Stimulated activated CD4-positive, alpha-beta T cell treated with anti-CD3 and anti-CD28 coated beads, Interleukin-12 subunit alpha, Interleukin-12 subunit beta, amount 100 ng/mL, for 24 hours (primary cell): ENCODE measurements at regions not wholly inside any gene's neighbourhood (a gene's known extent, or its start where the extent isn't known, plus 50 kb on each side); places are given as distances from the start of the nearest gene placed in this dataset.

Experiments used
- DNase-seq, 2 experiments: peaks; one replicate each; pipeline ENCODE4 v3.0.0-alpha.2; 2020; ENCODE audit warnings: low read depth in 2 of 2

DNA sequence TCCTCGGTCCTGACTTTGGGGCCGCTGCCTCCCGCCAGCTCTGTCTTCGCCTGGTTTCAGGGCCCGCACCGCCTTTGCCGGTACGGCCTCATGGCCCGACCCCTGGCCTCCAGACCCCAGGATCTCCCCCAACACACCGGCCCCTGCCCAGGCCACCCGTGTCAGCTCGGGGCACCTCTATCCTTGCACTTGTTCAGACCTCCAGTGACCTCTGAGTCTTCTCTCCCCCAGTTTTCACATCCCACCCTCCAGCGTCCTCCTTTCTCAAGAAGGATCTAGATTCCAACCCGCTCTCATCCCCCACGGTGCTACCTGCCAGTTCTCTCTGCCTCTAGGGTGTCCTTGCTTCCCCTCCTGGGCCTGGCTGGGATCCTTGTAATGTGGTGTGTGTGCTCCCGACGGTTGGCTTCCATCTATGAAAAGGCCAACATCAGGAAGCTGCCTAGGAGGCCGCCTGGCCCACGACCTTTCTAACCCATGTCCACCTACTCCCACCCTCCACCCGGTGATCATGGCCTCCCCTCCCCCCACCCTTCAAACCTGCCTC lies 61.1 kb downstream of the SPATA31C2 start:
- no peak for DNase-seq

DNA sequence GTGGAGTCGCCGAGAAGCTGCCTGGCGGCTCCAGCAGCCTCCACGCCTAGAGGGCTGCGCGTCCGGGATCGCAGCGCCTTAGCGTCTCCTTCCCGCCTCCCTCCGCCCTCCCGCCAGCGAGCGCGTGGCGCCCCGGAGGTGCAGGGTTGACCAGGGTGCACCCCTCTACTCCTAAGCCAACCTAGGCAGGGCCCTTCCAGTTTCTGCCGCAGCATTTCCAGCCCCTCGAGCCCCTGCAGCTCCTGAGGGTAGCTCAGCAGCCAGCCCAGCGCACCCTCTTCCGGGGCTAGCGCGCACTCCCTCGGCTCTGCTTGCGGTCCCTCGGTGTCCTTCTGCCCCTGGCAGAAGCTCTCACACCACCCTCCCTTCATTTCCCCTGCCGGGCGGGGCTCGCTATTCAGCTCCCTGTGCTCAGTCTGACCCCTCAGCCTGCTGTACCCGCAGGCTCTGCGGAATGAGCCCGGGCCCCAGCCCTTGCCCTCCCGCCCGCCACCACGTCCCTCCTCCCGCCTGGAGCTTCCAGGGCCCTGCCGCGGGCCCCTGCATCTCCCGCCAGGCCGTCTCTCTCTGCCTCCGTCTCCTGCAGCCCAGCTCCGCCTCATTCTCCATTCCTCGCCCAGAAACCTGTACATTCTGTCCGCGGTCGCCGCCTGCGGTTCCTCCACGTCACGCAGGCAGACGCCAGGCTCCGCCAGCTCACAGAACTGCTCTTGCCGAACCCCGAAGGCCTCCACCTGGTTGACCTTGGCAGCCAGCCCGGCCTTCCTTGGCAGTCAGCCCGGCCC lies 61.8 kb downstream of the SPATA31C2 start:
- peak; percentile 6 to 43 for DNase-seq

DNA sequence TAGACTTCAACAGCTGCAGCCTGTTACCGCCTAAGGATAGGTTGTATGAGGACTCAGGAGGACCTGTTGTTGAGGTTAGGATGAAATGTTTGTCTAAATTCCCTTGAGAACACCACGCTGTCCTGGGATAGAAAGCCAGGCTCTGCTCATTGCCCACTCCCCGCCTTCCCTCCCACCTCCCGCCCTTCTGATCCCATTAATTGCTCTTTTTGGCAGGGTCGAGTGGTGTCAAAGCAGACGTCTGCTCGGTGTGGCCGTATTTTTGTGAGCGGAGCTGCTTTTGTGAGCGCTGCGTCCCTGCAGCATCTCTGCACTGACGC lies 62.3 kb downstream of the SPATA31C2 start:
- no peak for DNase-seq

GRCh38 chr9:88075506-88075905 lies 62.8 kb downstream of the SPATA31C2 start:
- DNase-seq = no peak

DNA sequence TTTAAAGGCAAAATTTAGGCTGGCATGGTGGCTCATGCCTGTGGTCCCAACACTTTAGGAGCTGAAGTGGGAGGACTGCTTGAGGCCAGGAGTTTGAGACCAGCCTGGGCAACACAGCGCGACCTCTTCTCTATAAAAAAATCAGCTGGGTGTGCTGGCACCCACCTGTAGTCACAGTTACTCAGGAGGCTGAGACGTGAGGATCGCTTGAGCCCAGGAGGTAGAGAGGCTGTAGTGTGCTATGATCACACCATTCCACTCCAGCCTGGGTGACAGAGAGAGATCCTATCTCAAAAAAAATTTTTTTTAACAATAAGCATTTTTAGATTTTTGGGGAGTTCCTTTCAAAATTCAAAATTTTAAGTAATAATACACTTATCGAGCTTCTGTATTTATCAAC lies 63.3 kb downstream of the SPATA31C2 start:
- DNase-seq = no peak

- DNase-seq = no peak
These were observed 65.4 kb downstream of the SPATA31C2 start for GRCh38 chr9:88072831-88073375.

GRCh38 chr9:88071331-88071730 lies 66.9 kb downstream of the SPATA31C2 start:
- no peak for DNase-seq

GRCh38 chr9:88065619-88066018 lies 72.7 kb downstream of the SPATA31C2 start:
- DNase-seq = no peak

- DNase-seq = no peak
These were observed 73.7 kb downstream of the SPATA31C2 start for GRCh38 chr9:88064554-88064953.

- no peak for DNase-seq
These were observed 77.5 kb downstream of the SPATA31C2 start for GRCh38 chr9:88060746-88061145.

- no peak for DNase-seq
These were observed 78.8 kb downstream of the SPATA31C2 start for GRCh38 chr9:88059469-88059868.

DNA sequence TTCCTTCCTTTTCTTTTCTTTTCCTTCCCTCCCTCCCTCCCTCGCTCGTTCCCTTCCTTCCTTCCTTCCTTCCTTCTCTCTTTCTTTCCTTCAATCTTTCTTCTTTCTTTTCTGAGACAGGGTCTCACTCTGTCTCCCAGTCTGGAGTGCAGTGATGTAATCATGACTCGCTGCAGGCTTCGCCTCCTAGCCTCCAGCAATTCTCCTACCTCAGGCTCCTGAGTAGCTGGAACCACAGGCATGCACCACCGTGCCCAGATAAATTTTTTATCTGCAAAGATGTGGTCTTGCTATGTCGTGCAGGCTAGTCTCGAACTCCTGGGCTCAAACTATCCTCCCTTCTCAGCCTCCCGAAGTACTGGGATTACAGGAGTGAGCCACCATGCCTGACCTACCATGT lies 81.4 kb downstream of the SPATA31C2 start:
- DNase-seq = no peak

- DNase-seq = no peak
These were observed 79.6 kb upstream of the CDK20 start for GRCh38 chr9:88053856-88054501.

DNA sequence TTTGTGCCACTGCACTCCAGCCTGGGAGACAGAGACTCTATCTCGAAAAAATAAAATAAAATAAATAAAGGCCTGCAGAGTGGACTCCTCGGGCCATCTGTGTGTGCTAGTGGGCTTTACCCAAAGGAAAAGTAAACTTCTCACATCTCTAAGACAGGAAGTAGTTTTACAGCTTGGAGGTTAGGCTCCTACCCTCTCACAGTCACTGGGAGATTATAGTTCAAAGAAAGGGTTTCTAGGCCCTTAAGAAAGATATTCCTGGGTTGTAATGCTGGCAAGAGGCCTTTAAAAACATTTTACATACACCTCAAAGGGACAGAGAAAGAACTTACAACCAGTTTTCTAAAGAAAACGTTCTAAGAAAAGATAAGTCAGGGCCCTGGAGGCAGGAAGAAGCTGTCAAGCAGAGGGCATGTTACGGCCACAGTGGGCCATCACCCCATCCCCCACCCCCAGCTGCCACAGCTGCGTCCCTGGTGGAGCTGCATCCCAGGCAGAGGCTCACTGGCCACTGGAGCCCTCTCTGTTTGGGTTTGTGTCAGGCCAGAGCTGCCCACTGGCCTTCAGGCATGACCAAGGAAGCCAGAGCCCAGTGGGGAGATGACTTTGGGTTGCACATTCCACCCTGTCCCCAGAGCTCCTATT lies 78.1 kb upstream of the CDK20 start:
- no peak for DNase-seq

DNA sequence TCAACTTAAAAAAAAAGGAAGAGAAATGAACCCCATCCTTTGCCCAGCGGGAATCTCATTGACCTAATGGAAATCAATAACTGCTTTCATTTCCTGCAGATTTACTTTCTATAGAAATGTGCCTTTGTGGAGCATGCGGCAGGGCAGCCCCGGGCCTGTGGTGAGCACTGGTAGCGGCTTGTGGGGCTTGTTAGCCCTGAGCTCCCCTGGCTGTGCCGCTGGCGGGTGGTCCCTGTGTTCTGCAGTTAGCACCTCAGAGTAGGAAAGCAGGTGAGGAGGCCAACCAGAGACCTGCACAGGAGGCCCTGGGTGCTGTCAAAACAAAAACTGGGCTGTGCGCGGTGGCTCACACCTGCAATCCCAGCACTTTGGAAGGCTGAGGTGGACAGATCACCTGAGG lies 76.8 kb upstream of the CDK20 start:
- no peak for DNase-seq

GRCh38 chr9:88049677-88050307 lies 75.5 kb upstream of the CDK20 start:
- DNase-seq = no peak

- DNase-seq = no peak
These were observed 72.2 kb upstream of the CDK20 start for GRCh38 chr9:88046542-88046941.

DNA sequence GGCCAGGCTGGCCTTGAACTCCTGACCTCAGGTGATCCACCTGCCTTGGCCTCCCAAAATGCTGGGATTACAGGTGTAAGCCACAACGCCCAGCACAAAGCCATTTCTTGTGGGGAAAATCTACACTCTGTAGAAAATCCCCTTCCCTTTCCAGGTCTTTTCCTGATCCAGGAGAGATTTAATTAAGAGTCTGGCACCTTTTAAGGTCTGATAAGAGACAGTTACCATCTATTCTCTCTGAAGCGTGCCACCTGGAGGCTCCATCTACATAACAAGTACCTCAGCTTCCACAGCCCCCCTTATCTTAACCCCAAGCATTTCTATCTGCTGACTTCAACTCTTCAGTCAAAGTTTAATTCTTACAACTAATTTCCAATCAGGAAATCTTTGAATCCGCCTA lies 71.4 kb upstream of the CDK20 start:
- no peak for DNase-seq

DNA sequence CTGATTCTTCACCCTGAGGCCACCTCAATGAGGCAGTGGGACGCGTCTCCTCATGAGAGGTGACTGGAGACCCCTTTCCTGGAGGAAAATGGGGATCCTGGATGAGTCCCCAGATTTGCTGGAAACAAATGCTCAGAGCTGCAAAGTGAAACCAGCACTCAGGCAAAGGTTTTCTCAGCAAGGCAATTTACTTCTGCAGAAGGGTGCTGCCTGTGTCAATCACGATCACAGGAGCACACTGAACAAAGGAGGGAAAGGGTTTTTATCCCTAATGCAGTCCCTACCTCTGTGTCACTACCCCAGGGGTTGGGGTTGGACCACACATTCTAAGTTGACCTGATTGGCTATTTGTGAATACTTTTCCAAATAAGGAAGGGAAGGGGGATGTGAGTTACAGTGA lies 69.9 kb upstream of the CDK20 start:
- no peak for DNase-seq

- DNase-seq = no peak
These were observed 69.3 kb upstream of the CDK20 start for GRCh38 chr9:88043647-88044046.

DNA sequence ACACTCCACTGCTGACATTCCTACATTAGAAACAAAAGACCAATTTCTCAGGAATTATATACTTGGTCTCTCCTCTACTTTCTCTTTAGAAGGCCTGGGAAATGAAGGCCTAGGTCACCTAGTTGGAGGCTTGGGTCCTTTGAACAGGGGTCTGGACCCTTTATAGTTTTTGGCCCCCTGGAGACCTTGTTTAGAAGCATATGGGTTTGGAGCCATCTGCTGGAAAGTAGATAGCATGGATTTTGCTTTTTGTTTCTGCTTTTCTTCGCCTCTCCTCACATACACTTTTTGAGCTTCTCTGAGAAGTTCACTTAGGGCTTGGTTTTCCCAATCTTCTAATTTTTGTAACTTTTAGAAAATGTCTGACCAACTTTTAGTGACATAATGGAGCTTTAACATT lies 67.1 kb upstream of the CDK20 start:
- no peak for DNase-seq

- no peak for DNase-seq
These were observed 63.0 kb upstream of the CDK20 start for GRCh38 chr9:88037285-88037845.
